ENCODE measurements at regions not wholly inside any gene's neighbourhood (a gene's known extent, or its start where the extent isn't known, plus 50 kb on each side); places are given as distances from the start of the nearest gene placed in this dataset.

GRCh38 chr6:95169775-95170174 is 407.6 kb upstream of the MANEA start:
- no peak for FAIRE-seq
- H3K36me3 ChIP-seq (ENCODE audit: control insufficient read depth in 2 of 2, extremely low read depth in 1 of 2, insufficient read depth in 2 of 2, low read length in 2 of 2) = no peaks in the 10 kb centered on the region
- H4K20me1 ChIP-seq (replicated peaks; ENCODE audit: control insufficient read depth, extremely low read depth, insufficient read depth, low read length) = no peaks in the 10 kb centered on the region
- no peak overlapping the region for H3K4me3 ChIP-seq (replicated peaks in 1 of 3; ENCODE audit: insufficient read depth in 1 of 3, low read depth in 1 of 3, low read length in 3 of 3)
- intact Hi-C loops (cut with micrococcal nuclease) = no loop called here
- H3K79me2 ChIP-seq (ENCODE audit: control insufficient read depth, insufficient read depth, low read length) = no peaks in the 10 kb centered on the region
- no peaks in the 10 kb centered on the region for H3K4me1 ChIP-seq (ENCODE audit: control insufficient read depth, extremely low read depth, insufficient read depth, low read length)
- no peaks in the 10 kb centered on the region for H3K27me3 ChIP-seq (ENCODE audit: control insufficient read depth in 2 of 2, insufficient read depth in 2 of 2, low read length in 2 of 2)
- CTCF ChIA-PET = no interaction called here
- H3K9me3 ChIP-seq (replicated peaks; ENCODE audit: control insufficient read depth, insufficient read depth, low read length) = no peaks in the 10 kb centered on the region
- no peak overlapping the region for H3K9ac ChIP-seq (replicated peaks; ENCODE audit: extremely low read depth, insufficient read depth, low read length)
- H3K4me2 ChIP-seq (ENCODE audit: insufficient read depth, low read length) = no peak overlapping the region
- POLR2A ChIA-PET = no interaction called here
- no TSS peak for BruUV-seq (replicated peaks)
- TF ChIP-seq MAX (IDR thresholded peaks at IDR 0.05; ENCODE audit: insufficient read depth, insufficient read length) (no peak), JUN (IDR thresholded peaks at IDR 0.05; ENCODE audit: borderline replicate concordance, insufficient read depth, insufficient read length, low read depth) (no peak), POLR2A (IDR thresholded peaks at IDR 0.05; ENCODE audit: low read depth, low read length) (no peak), POLR2AphosphoS5 (IDR thresholded peaks at IDR 0.05; ENCODE audit: insufficient read depth, low read depth, low read length) (no peak), GATA2 (IDR thresholded peaks at IDR 0.05; ENCODE audit: insufficient read depth, insufficient read length, low read depth, low read length) (no peak), CTCF (IDR thresholded peaks at IDR 0.05; ENCODE audit: extremely low read depth in 1 of 2, insufficient read depth in 1 of 2, low read depth in 1 of 2, low read length in 2 of 2) (no peak), MYC (IDR thresholded peaks at IDR 0.05; ENCODE audit: low read depth, low read length) (no peak), FOS (IDR thresholded peaks at IDR 0.05; ENCODE audit: borderline replicate concordance, insufficient read depth, low read length) (no peak), EZH2 (IDR thresholded peaks at IDR 0.05; ENCODE audit: borderline replicate concordance, low read depth, low read length, severe bottlenecking) (no peak)
- H3K27ac ChIP-seq (ENCODE audit: insufficient read depth, low read depth, low read length) = no peak overlapping the region
- H3K9me1 ChIP-seq (replicated peaks; ENCODE audit: control insufficient read depth, extremely low read depth, insufficient read depth, low read length) = no peaks in the 10 kb centered on the region
- dilution Hi-C loops (cut with MboI; ENCODE audit: extremely low pct_ligation_motif_present, low sequenced_read_pairs) = no loop called here
- no peak for DNase-seq (ENCODE audit: low read depth, low spot score)
- no peak overlapping the region for H2AFZ ChIP-seq (ENCODE audit: low read depth, low read length)

Data from endothelial cell of umbilical vein (primary cell).